ENCODE measurements at regions not wholly inside any gene's neighbourhood (a gene's known extent, or its start where the extent isn't known, plus 50 kb on each side); places are given as distances from the start of the nearest gene placed in this dataset.

- DNase-seq (ENCODE audit: low read depth, low spot score), result peak; percentile 12
- POLR2A ChIA-PET, result no interaction called here
- CTCF ChIA-PET, result no interaction called here
- no peak for TF ChIP-seq CTCF (IDR thresholded peaks at IDR 0.05; ENCODE audit: insufficient read depth, low read length, missing control alignments)
- H3K4me3 ChIP-seq (ENCODE audit: low read depth, low read length), result no peak overlapping the region
Measured at GRCh38 chr3:144142151-144142840, 170.7 kb downstream of the DIPK2A start.

GRCh38 chr3:144148356-144148755, 176.7 kb downstream of the DIPK2A start:
- H3K4me3 ChIP-seq (ENCODE audit: low read depth, low read length), result no peak overlapping the region
- CTCF ChIA-PET, result no interaction called here
- no peak for DNase-seq (ENCODE audit: low read depth, low spot score)
- POLR2A ChIA-PET, result no interaction called here
- TF ChIP-seq CTCF (IDR thresholded peaks at IDR 0.05; ENCODE audit: insufficient read depth, low read length, missing control alignments), result no peak

- DNase-seq (ENCODE audit: low read depth, low spot score), result no peak
- no peak overlapping the region for H3K4me3 ChIP-seq (ENCODE audit: low read depth, low read length)
- POLR2A ChIA-PET, result no interaction called here
- no peak for TF ChIP-seq CTCF (IDR thresholded peaks at IDR 0.05; ENCODE audit: insufficient read depth, low read length, missing control alignments)
- CTCF ChIA-PET, result no interaction called here
Measured at GRCh38 chr3:144151983-144152382, 180.4 kb downstream of the DIPK2A start.

- no peak for DNase-seq (ENCODE audit: low read depth, low spot score)
- ChIA-PET CTCF (no interaction called here), POLR2A (no interaction called here)
- H3K4me3 ChIP-seq (ENCODE audit: low read depth, low read length), result no peak overlapping the region
- no peak for TF ChIP-seq CTCF (IDR thresholded peaks at IDR 0.05; ENCODE audit: insufficient read depth, low read length, missing control alignments)
Measured at GRCh38 chr3:144160627-144161026, 189.0 kb downstream of the DIPK2A start.

- peak; percentile 31 for DNase-seq (ENCODE audit: low read depth, low spot score)
- ChIA-PET POLR2A (no interaction called here), CTCF (no interaction called here)
- TF ChIP-seq CTCF (IDR thresholded peaks at IDR 0.05; ENCODE audit: insufficient read depth, low read length, missing control alignments), result no peak
- H3K4me3 ChIP-seq (ENCODE audit: low read depth, low read length), result no peak overlapping the region
Measured at GRCh38 chr3:144162042-144162441, 190.4 kb downstream of the DIPK2A start.

- POLR2A ChIA-PET, result no interaction called here
- DNase-seq (ENCODE audit: low read depth, low spot score), result no peak
- CTCF ChIA-PET, result no interaction called here
- no peak for TF ChIP-seq CTCF (IDR thresholded peaks at IDR 0.05; ENCODE audit: insufficient read depth, low read length, missing control alignments)
- H3K4me3 ChIP-seq (ENCODE audit: low read depth, low read length), result no peak overlapping the region
Measured at GRCh38 chr3:144164352-144164751, 192.7 kb downstream of the DIPK2A start.

Data from AG04449 (cell line).